CD4-positive, alpha-beta T cell (primary cell): ENCODE measurements at regions not wholly inside any gene's neighbourhood (a gene's known extent, or its start where the extent isn't known, plus 50 kb on each side); places are given as distances from the start of the nearest gene placed in this dataset.

Experiments
- ATAC-seq: fragments of 200-7000 bp; cut with Tn5 transposase; one replicate; pipeline ENCODE4 v1.10.0; 2022; ENCODE audit warnings: mild to moderate bottlenecking; ENCODE audit not compliant: poor library complexity
- CTCF ChIA-PET: fragments of 350-600 bp; sonication (Branson Sonifier 250); formaldehyde crosslinking; loops from one replicate; lab custom pipeline; 2021; ENCODE audit warnings: antibody characterized with exemption, inconsistent platforms; lab: Charles Lee
- POLR2A ChIA-PET: fragments of 350-600 bp; sonication (Branson Sonifier 250); formaldehyde crosslinking; loops from one replicate; lab custom pipeline; 2021; ENCODE audit warnings: antibody characterized with exemption, inconsistent platforms; lab: Charles Lee
- DNase-seq, 14 experiments: peaks; one replicate each; pipeline ENCODE4 v3.0.0-alpha.2; 2013 to 2020; ENCODE audit warnings: mixed read lengths in 2 of 14
- H3K27ac ChIP-seq, 2 donors: one replicate each; pipeline versions ENCODE4 v1.5.1 to v1.7.0; 2013; ENCODE audit warnings: low read length in 2 of 2, low read depth in 1 of 2, mild to moderate bottlenecking in 1 of 2
- H3K27me3 ChIP-seq, 2 experiments: 1 replicate in 1 of 2; 2 replicates in 1 of 2; pipeline versions ENCODE4 v1.6.1 to v1.7.0; 2013; ENCODE audit warnings: low read length in 2 of 2, control low read depth in 1 of 2, mild to moderate bottlenecking in 1 of 2, moderate library complexity in 1 of 2; ENCODE audit not compliant: insufficient read depth in 2 of 2, control insufficient read depth in 1 of 2
- H3K36me3 ChIP-seq: one replicate; pipeline ENCODE4 v1.6.1; 2013; ENCODE audit warnings: low read length, control low read depth; ENCODE audit not compliant: insufficient read depth
- H3K4me1 ChIP-seq: one replicate; pipeline ENCODE4 v1.6.1; 2013; ENCODE audit warnings: low read length, control low read depth; ENCODE audit not compliant: insufficient read depth
- H3K4me3 ChIP-seq: one replicate; pipeline ENCODE4 v1.5.1; 2013; ENCODE audit warnings: mild to moderate bottlenecking, low read length, moderate library complexity
- H3K9me3 ChIP-seq, 2 experiments: 1 replicate in 1 of 2; 2 replicates in 1 of 2; pipeline versions ENCODE4 v1.6.1 to v1.7.0; 2013; ENCODE audit warnings: low read length in 2 of 2, mild to moderate bottlenecking in 2 of 2, control low read depth in 1 of 2, moderate library complexity in 1 of 2; ENCODE audit not compliant: control insufficient read depth in 1 of 2, insufficient read depth in 1 of 2
- H3K27ac Mint-ChIP-seq: one replicate; pipeline ENCODE4 v1.8.0; 2020; ENCODE audit warnings: mixed read lengths
- H3K27me3 Mint-ChIP-seq: one replicate; pipeline ENCODE4 v1.8.0; 2021; ENCODE audit warnings: mixed read lengths
- H3K36me3 Mint-ChIP-seq: one replicate; pipeline ENCODE4 v1.8.0; 2021; ENCODE audit warnings: low read depth, mixed read lengths
- H3K4me1 Mint-ChIP-seq: one replicate; pipeline ENCODE4 v1.8.0; 2021; ENCODE audit warnings: low read depth, mixed read lengths
- H3K4me3 Mint-ChIP-seq: one replicate; pipeline ENCODE4 v1.8.0; 2020; ENCODE audit warnings: mild to moderate bottlenecking, mixed read lengths
- H3K9me3 Mint-ChIP-seq: one replicate; pipeline ENCODE4 v1.8.0; 2020; ENCODE audit warnings: mixed read lengths
- CTCF ChIP-seq: fragments of 200-600 bp; IDR thresholded peaks from one replicate; pipeline ENCODE4 v1.8.0; 2022; ENCODE audit warnings: antibody characterized with exemption, mild to moderate bottlenecking
- intact Hi-C, 2 experiments: fragments of 100-400 bp; cut with DNase I in 1 of 2; cut with micrococcal nuclease in 1 of 2; formaldehyde crosslinking; loops; one replicate each; pipeline versions ENCODE4 v1.15.1 to v1.9.0; 2023 to 2025; cut with DNase I, micrococcal nuclease

- H3K27ac ChIP-seq = no peak overlapping the region
- no peaks in the 10 kb centered on the region for H3K36me3 ChIP-seq
- ChIA-PET CTCF (no interaction called here), POLR2A (no interaction called here)
- no peaks in the 10 kb centered on the region for H3K4me1 ChIP-seq
- Mint-ChIP-seq H3K9me3 (no peaks in the 10 kb centered on the region), H3K27ac (no peak overlapping the region), H3K4me3 (no peak overlapping the region), H3K4me1 (no peaks in the 10 kb centered on the region), H3K36me3 (no peaks in the 10 kb centered on the region), H3K27me3 (no peaks in the 10 kb centered on the region)
- no peak overlapping the region for H3K4me3 ChIP-seq
- no peak for TF ChIP-seq CTCF
- H3K27me3 ChIP-seq = no peaks in the 10 kb centered on the region
- no peaks in the 10 kb centered on the region for H3K9me3 ChIP-seq
- no peak for ATAC-seq
- DNase-seq = no peak
- intact Hi-C loops = no loop called here
Measured at GRCh38 chr18:68299906-68300305, 415.0 kb downstream of the TMX3 start.

- Histone ChIP-seq H3K27me3 (no peaks in the 10 kb centered on the region), H3K4me3 (no peak overlapping the region), H3K36me3 (no peaks in the 10 kb centered on the region), H3K27ac (no peak overlapping the region), H3K4me1 (no peaks in the 10 kb centered on the region), H3K9me3 (no peaks in the 10 kb centered on the region)
- DNase-seq (no peak), ATAC-seq (no peak)
- no peak for TF ChIP-seq CTCF
- intact Hi-C loops = no loop called here
- no peaks in the 10 kb centered on the region for H3K4me1 Mint-ChIP-seq
- no peaks in the 10 kb centered on the region for H3K27me3 Mint-ChIP-seq
- H3K4me3 Mint-ChIP-seq = no peak overlapping the region
- no peak overlapping the region for H3K27ac Mint-ChIP-seq
- H3K9me3 Mint-ChIP-seq = no peaks in the 10 kb centered on the region
- ChIA-PET CTCF (no interaction called here), POLR2A (no interaction called here)
- H3K36me3 Mint-ChIP-seq = no peaks in the 10 kb centered on the region
Measured at GRCh38 chr18:68298330-68298729, 416.6 kb downstream of the TMX3 start.

GRCh38 chr18:68288408-68288807, 426.5 kb downstream of the TMX3 start:
- H3K9me3 ChIP-seq = no peaks in the 10 kb centered on the region
- no peaks in the 10 kb centered on the region for H3K27me3 Mint-ChIP-seq
- H3K27me3 ChIP-seq = no peaks in the 10 kb centered on the region
- H3K4me3 Mint-ChIP-seq = no peak overlapping the region
- intact Hi-C loops = no loop called here
- H3K27ac ChIP-seq = no peak overlapping the region
- no peaks in the 10 kb centered on the region for H3K4me1 ChIP-seq
- H3K36me3 ChIP-seq = no peaks in the 10 kb centered on the region
- no peak overlapping the region for H3K4me3 ChIP-seq
- no peaks in the 10 kb centered on the region for H3K9me3 Mint-ChIP-seq
- H3K36me3 Mint-ChIP-seq = no peaks in the 10 kb centered on the region
- no peak for TF ChIP-seq CTCF
- POLR2A ChIA-PET = no interaction called here
- no peak overlapping the region for H3K27ac Mint-ChIP-seq
- CTCF ChIA-PET = no interaction called here
- no peaks in the 10 kb centered on the region for H3K4me1 Mint-ChIP-seq
- DNase-seq = no peak
- no peak for ATAC-seq
